Dendritic cell treated with granulocyte-macrophage colony-stimulating factor and Interleukin-4, amounts not matched to agents 40 ng/mL and 50 ng/mL, for 4 days (primary cell): ENCODE measurements at regions not wholly inside any gene's neighbourhood (a gene's known extent, or its start where the extent isn't known, plus 50 kb on each side); places are given as distances from the start of the nearest gene placed in this dataset.

Experiments used
- H3K27ac Mint-ChIP-seq: one replicate; pipeline ENCODE4 v1.8.0; 2022; ENCODE audit warnings: mild to moderate bottlenecking, mixed read lengths
- H3K27me3 Mint-ChIP-seq: one replicate; pipeline ENCODE4 v1.8.0; 2022; ENCODE audit warnings: mild to moderate bottlenecking, mixed read lengths
- H3K36me3 Mint-ChIP-seq: one replicate; pipeline ENCODE4 v1.8.0; 2022; ENCODE audit warnings: low read depth, mixed read lengths
- H3K4me1 Mint-ChIP-seq: one replicate; pipeline ENCODE4 v1.8.0; 2022; ENCODE audit warnings: low read depth, mixed read lengths
- H3K4me3 Mint-ChIP-seq: one replicate; pipeline ENCODE4 v1.8.0; 2022; ENCODE audit warnings: mild to moderate bottlenecking, moderate library complexity, mixed read lengths
- H3K9me3 Mint-ChIP-seq: one replicate; pipeline ENCODE4 v1.8.0; 2022; ENCODE audit warnings: mixed read lengths
- intact Hi-C: fragments of 100-400 bp; cut with micrococcal nuclease; formaldehyde crosslinking; loops from one replicate; pipeline ENCODE4 v1.15.0; 2022

- Mint-ChIP-seq H3K27me3 (no peaks in the 10 kb centered on the region), H3K4me3 (no peak overlapping the region), H3K9me3 (no peaks in the 10 kb centered on the region), H3K4me1 (peaks cover 23% of the 10 kb centered on the region), H3K36me3 (no peaks in the 10 kb centered on the region), H3K27ac (no peak overlapping the region)
- intact Hi-C loops, result no loop called here
Observed at GRCh38 chr11:112541140-112542046, 280.7 kb upstream of the PLET1 start.

GRCh38 chr11:112542479-112542878, 281.8 kb upstream of the PLET1 start:
- no peak overlapping the region for H3K4me3 Mint-ChIP-seq
- H3K27ac Mint-ChIP-seq, result no peak overlapping the region
- no peaks in the 10 kb centered on the region for H3K27me3 Mint-ChIP-seq
- H3K4me1 Mint-ChIP-seq, result peaks cover 13% of the 10 kb centered on the region
- intact Hi-C loops, result no loop called here
- H3K36me3 Mint-ChIP-seq, result no peaks in the 10 kb centered on the region
- H3K9me3 Mint-ChIP-seq, result no peaks in the 10 kb centered on the region

- intact Hi-C loops, result no loop called here
- Mint-ChIP-seq H3K27ac (no peak overlapping the region), H3K4me1 (peaks cover 3% of the 10 kb centered on the region), H3K9me3 (no peaks in the 10 kb centered on the region), H3K36me3 (no peaks in the 10 kb centered on the region), H3K4me3 (no peak overlapping the region), H3K27me3 (no peaks in the 10 kb centered on the region)
Observed at GRCh38 chr11:112543390-112543789, 282.7 kb upstream of the PLET1 start.

- intact Hi-C loops, result no loop called here
- Mint-ChIP-seq H3K9me3 (no peaks in the 10 kb centered on the region), H3K36me3 (no peaks in the 10 kb centered on the region), H3K27ac (no peak overlapping the region), H3K27me3 (no peaks in the 10 kb centered on the region), H3K4me1 (no peaks in the 10 kb centered on the region), H3K4me3 (no peak overlapping the region)
Observed at GRCh38 chr11:112548641-112549040, 288.0 kb upstream of the PLET1 start.

GRCh38 chr11:112553205-112553731, 292.6 kb upstream of the PLET1 start:
- H3K4me3 Mint-ChIP-seq, result no peak overlapping the region
- no peak overlapping the region for H3K27ac Mint-ChIP-seq
- H3K9me3 Mint-ChIP-seq, result no peaks in the 10 kb centered on the region
- peaks cover 5% of the 10 kb centered on the region for H3K4me1 Mint-ChIP-seq
- H3K27me3 Mint-ChIP-seq, result no peaks in the 10 kb centered on the region
- no peaks in the 10 kb centered on the region for H3K36me3 Mint-ChIP-seq
- intact Hi-C loops, result no loop called here

- intact Hi-C loops, result loop anchor here (2.0 kb wide), 1 partner anchor 334 kb away; no protein-coding TSS in a partner anchor
- Mint-ChIP-seq H3K4me1 (peaks cover 5% of the 10 kb centered on the region), H3K9me3 (no peaks in the 10 kb centered on the region), H3K27ac (no peak overlapping the region), H3K36me3 (no peaks in the 10 kb centered on the region), H3K27me3 (peaks cover 1% of the 10 kb centered on the region), H3K4me3 (no peak overlapping the region)
Observed at GRCh38 chr11:112554586-112554985, 293.9 kb upstream of the PLET1 start.

- Mint-ChIP-seq H3K4me1 (peaks cover 5% of the 10 kb centered on the region), H3K9me3 (no peaks in the 10 kb centered on the region), H3K36me3 (no peaks in the 10 kb centered on the region), H3K27ac (no peak overlapping the region), H3K27me3 (peaks cover 1% of the 10 kb centered on the region), H3K4me3 (no peak overlapping the region)
- intact Hi-C loops, result loop anchor here (1.0 to 2.0 kb wide), 2 partner anchors 265 to 335 kb away; no protein-coding TSS in a partner anchor
Observed at GRCh38 chr11:112555491-112556364, 295.1 kb upstream of the PLET1 start.

- Mint-ChIP-seq H3K9me3 (no peaks in the 10 kb centered on the region), H3K4me3 (no peak overlapping the region), H3K36me3 (no peaks in the 10 kb centered on the region), H3K27me3 (peaks cover 1% of the 10 kb centered on the region), H3K27ac (no peak overlapping the region), H3K4me1 (peaks cover 5% of the 10 kb centered on the region)
- intact Hi-C loops, result no loop called here
Observed at GRCh38 chr11:112558691-112559090, 298.0 kb upstream of the PLET1 start.

- H3K4me1 Mint-ChIP-seq, result no peaks in the 10 kb centered on the region
- no peak overlapping the region for H3K4me3 Mint-ChIP-seq
- no peaks in the 10 kb centered on the region for H3K9me3 Mint-ChIP-seq
- peaks cover 1% of the 10 kb centered on the region for H3K27me3 Mint-ChIP-seq
- intact Hi-C loops, result no loop called here
- no peak overlapping the region for H3K27ac Mint-ChIP-seq
- no peaks in the 10 kb centered on the region for H3K36me3 Mint-ChIP-seq
Observed at GRCh38 chr11:112563808-112564207, 303.1 kb upstream of the PLET1 start.

- H3K36me3 Mint-ChIP-seq, result no peaks in the 10 kb centered on the region
- H3K4me3 Mint-ChIP-seq, result no peak overlapping the region
- H3K4me1 Mint-ChIP-seq, result no peaks in the 10 kb centered on the region
- no peak overlapping the region for H3K27ac Mint-ChIP-seq
- H3K27me3 Mint-ChIP-seq, result no peaks in the 10 kb centered on the region
- H3K9me3 Mint-ChIP-seq, result no peaks in the 10 kb centered on the region
- intact Hi-C loops, result no loop called here
Observed at GRCh38 chr11:112564228-112564955, 303.7 kb upstream of the PLET1 start.

GRCh38 chr11:112565551-112565950, 304.9 kb upstream of the PLET1 start:
- H3K27me3 Mint-ChIP-seq, result peaks cover 4% of the 10 kb centered on the region
- H3K4me3 Mint-ChIP-seq, result no peak overlapping the region
- intact Hi-C loops, result no loop called here
- no peaks in the 10 kb centered on the region for H3K4me1 Mint-ChIP-seq
- no peak overlapping the region for H3K27ac Mint-ChIP-seq
- no peaks in the 10 kb centered on the region for H3K36me3 Mint-ChIP-seq
- no peaks in the 10 kb centered on the region for H3K9me3 Mint-ChIP-seq

- Mint-ChIP-seq H3K4me3 (no peak overlapping the region), H3K4me1 (no peaks in the 10 kb centered on the region), H3K27ac (no peak overlapping the region), H3K27me3 (peaks cover 4% of the 10 kb centered on the region), H3K36me3 (no peaks in the 10 kb centered on the region), H3K9me3 (no peaks in the 10 kb centered on the region)
- intact Hi-C loops, result no loop called here
Observed at GRCh38 chr11:112566124-112566523, 305.5 kb upstream of the PLET1 start.

GRCh38 chr11:112570333-112570732, 309.7 kb upstream of the PLET1 start:
- Mint-ChIP-seq H3K27me3 (peaks cover 12% of the 10 kb centered on the region), H3K4me3 (no peak overlapping the region), H3K36me3 (no peaks in the 10 kb centered on the region), H3K27ac (no peak overlapping the region), H3K4me1 (no peaks in the 10 kb centered on the region), H3K9me3 (no peaks in the 10 kb centered on the region)
- intact Hi-C loops, result no loop called here
